HCT116 (cell line): ENCODE measurements at regions not wholly inside any gene's neighbourhood (a gene's known extent, or its start where the extent isn't known, plus 50 kb on each side); places are given as distances from the start of the nearest gene placed in this dataset.

Experiments
- ATAC-seq: fragments of 200-7000 bp; cut with Tn5 transposase; 2 replicates; pipeline ENCODE4 v1.9.1; 2020; ENCODE audit warnings: mild to moderate bottlenecking, moderate library complexity
- BruUV-seq: library from RNA; stranded (reverse); fragments of 400-500 nt; replicated peaks from 2 replicates; lab custom pipeline; 2021; lab: Mats Ljungman, UMichigan
- CTCF ChIA-PET: fragments of 300-600 bp; sonication (Branson Sonifier 250); formaldehyde crosslinking; loops from one replicate; lab custom pipeline; 2021; ENCODE audit warnings: antibody characterized with exemption; lab: Charles Lee
- POLR2A ChIA-PET: fragments of 300-600, 350-600 bp; sonication (Branson Sonifier 250); formaldehyde crosslinking; loops from one replicate; lab custom pipeline; 2021; ENCODE audit warnings: antibody characterized with exemption; lab: Charles Lee
- RAD21 ChIA-PET, 2 experiments: fragments of 300-600 bp; sonication (Branson Sonifier 250); formaldehyde crosslinking; loops; one replicate each; lab custom pipeline; 2023; ENCODE audit warnings: low total read pairs in 2 of 2; ENCODE audit not compliant: uncharacterized antibody in 2 of 2, unreplicated experiment in 2 of 2, low non-redundant PET in 1 of 2; lab: Charles Lee
- DNase-seq: peaks from one replicate; pipeline ENCODE4 v3.0.0-alpha.2; 2010; ENCODE audit warnings: low read depth, low spot score
- H2AFZ ChIP-seq: fragments of 200-600 bp; shearing (Covaris generic), sonication (generic); 2 replicates; pipeline ENCODE4 v1.6.1; 2017; ENCODE audit warnings: low read depth, mixed run types, mixed read lengths, antibody characterized with exemption, low read length; ENCODE audit not compliant: poor library complexity, severe bottlenecking
- H3K27ac ChIP-seq: 2 replicates; pipeline ENCODE4 v1.5.1; 2012; ENCODE audit warnings: low read depth, low read length
- H3K27me3 ChIP-seq: fragments of 200-600 bp; sonication (generic); 2 replicates; pipeline ENCODE4 v1.6.1; 2016; ENCODE audit warnings: mixed run types, low read length, mixed read lengths; ENCODE audit not compliant: insufficient read depth
- H3K36me3 ChIP-seq, 2 experiments: fragments of 200-500 bp in 1 of 2; fragments of 200-600 bp in 1 of 2; sonication (Bioruptor generic) in 1 of 2; sonication (generic) in 1 of 2; 2 replicates each; pipeline versions ENCODE4 v1.5.1 to v1.6.1; 2014 to 2016; ENCODE audit warnings: low read length in 2 of 2, inconsistent platforms in 1 of 2, mixed read lengths in 1 of 2, mixed run types in 1 of 2; ENCODE audit not compliant: insufficient read depth in 2 of 2, control insufficient read depth in 1 of 2
- H3K4me1 ChIP-seq, 2 experiments: fragments of 200-600 bp in 1 of 2; sonication (generic) in 1 of 2; 2 replicates each; pipeline versions ENCODE4 v1.5.1 to v1.6.1; 2012 to 2017; ENCODE audit warnings: low read length in 2 of 2, inconsistent platforms in 1 of 2, mild to moderate bottlenecking in 1 of 2, mixed read lengths in 1 of 2, mixed run types in 1 of 2, moderate library complexity in 1 of 2; ENCODE audit not compliant: insufficient read depth in 2 of 2, control insufficient read depth in 1 of 2
- H3K4me2 ChIP-seq: fragments of 200-600 bp; sonication (generic); 2 replicates; pipeline ENCODE4 v1.6.1; 2017; ENCODE audit warnings: mixed run types, low read length, mixed read lengths
- H3K4me3 ChIP-seq, 2 experiments: fragments of 200-600 bp in 1 of 2; sonication (generic) in 1 of 2; replicated peaks in 1 of 2; 2 replicates each; pipeline ENCODE4 v1.5.1; 2011 to 2016; ENCODE audit warnings: low read length in 2 of 2, control low read depth in 1 of 2, low read depth in 1 of 2, mild to moderate bottlenecking in 1 of 2, mixed read lengths in 1 of 2, mixed run types in 1 of 2
- H3K79me2 ChIP-seq: fragments of 200-600 bp; sonication (generic); 2 replicates; pipeline ENCODE4 v1.6.1; 2017; ENCODE audit warnings: mild to moderate bottlenecking, mixed run types, low read length, moderate library complexity, mixed read lengths; ENCODE audit not compliant: insufficient read depth
- H3K9ac ChIP-seq: fragments of 200-600 bp; sonication (generic); 2 replicates; pipeline ENCODE4 v1.6.1; 2016; ENCODE audit warnings: low read length, mixed read lengths
- H3K9me2 ChIP-seq: fragments of 200-600 bp; sonication (generic), shearing (Covaris generic); 2 replicates; pipeline ENCODE4 v1.6.1; 2017; ENCODE audit warnings: mixed run types, mild to moderate bottlenecking, moderate library complexity; ENCODE audit not compliant: insufficient read depth
- H3K9me3 ChIP-seq, 2 experiments: fragments of 200-500 bp in 1 of 2; fragments of 200-600 bp in 1 of 2; sonication (Bioruptor generic) in 1 of 2; sonication (generic) in 1 of 2; 2 replicates each; pipeline ENCODE4 v1.6.1; 2014 to 2017; ENCODE audit warnings: low read length in 2 of 2, mixed read lengths in 2 of 2, inconsistent platforms in 1 of 2, low read depth in 1 of 2, mild to moderate bottlenecking in 1 of 2, mixed run types in 1 of 2, moderate library complexity in 1 of 2; ENCODE audit not compliant: control insufficient read depth in 1 of 2, insufficient read depth in 1 of 2
- H4K20me1 ChIP-seq: fragments of 200-600 bp; sonication (generic), shearing (Covaris generic); 2 replicates; pipeline ENCODE4 v1.6.1; 2017; ENCODE audit warnings: mixed run types, mild to moderate bottlenecking, moderate library complexity; ENCODE audit not compliant: insufficient read depth
- CBX3 ChIP-seq: IDR thresholded peaks from 2 replicates; pipeline ENCODE4 v1.6.1; 2012; ENCODE audit warnings: low read depth
- CEBPB ChIP-seq: IDR thresholded peaks from 2 replicates; pipeline ENCODE4 v1.6.1; 2012; ENCODE audit warnings: low read depth
- EGR1 ChIP-seq: IDR thresholded peaks from 2 replicates; pipeline ENCODE4 v1.6.1; 2012; ENCODE audit warnings: low read depth
- ELF1 ChIP-seq: IDR thresholded peaks from 2 replicates; pipeline ENCODE4 v1.6.1; 2012; ENCODE audit warnings: low read depth, borderline replicate concordance
- EZH2 ChIP-seq: fragments of 200-600 bp; sonication (generic); IDR thresholded peaks from 2 replicates; pipeline ENCODE4 v1.6.1; 2017; ENCODE audit warnings: antibody characterized with exemption, mixed run types
- EZH2phosphoT487 ChIP-seq: fragments of 200-600 bp; IDR thresholded peaks from 2 replicates; pipeline ENCODE4 v1.6.1; 2018; ENCODE audit warnings: antibody characterized with exemption, borderline replicate concordance
- FOSL1 ChIP-seq: IDR thresholded peaks from 2 replicates; pipeline ENCODE4 v1.6.1; 2012; ENCODE audit warnings: low read depth
- POLR2A ChIP-seq: IDR thresholded peaks from 2 replicates; pipeline ENCODE4 v1.7.0; 2011; ENCODE audit warnings: borderline replicate concordance; ENCODE audit not compliant: insufficient read depth, insufficient read length; ENCODE audit errors: extremely low read depth
- POLR2AphosphoS5 ChIP-seq: IDR thresholded peaks from 2 replicates; pipeline ENCODE4 v1.6.1; 2011; ENCODE audit warnings: mild to moderate bottlenecking, low read depth, low read length, moderate library complexity
- SP1 ChIP-seq: IDR thresholded peaks from 2 replicates; pipeline ENCODE4 v1.6.1; 2012; ENCODE audit warnings: low read depth
- SRF ChIP-seq: IDR thresholded peaks from 2 replicates; pipeline ENCODE4 v1.6.1; 2012; ENCODE audit warnings: low read depth
- TCF7L2 ChIP-seq: IDR thresholded peaks from 2 replicates; pipeline ENCODE4 v1.7.0; 2011; ENCODE audit warnings: borderline replicate concordance, inconsistent platforms; ENCODE audit not compliant: insufficient read depth, insufficient read length; ENCODE audit errors: extremely low read depth
- YY1 ChIP-seq: IDR thresholded peaks from 2 replicates; pipeline ENCODE4 v1.6.1; 2011; ENCODE audit warnings: low read length, low read depth, moderate library complexity, mild to moderate bottlenecking; ENCODE audit not compliant: insufficient replicate concordance; ENCODE audit errors: extremely low read depth
- ZFX ChIP-seq: fragments of 450-650 bp; IDR thresholded peaks from 2 replicates; pipeline ENCODE4 v1.6.1; 2017
- ZNF274 ChIP-seq: fragments of 200-500 bp; sonication (Bioruptor generic); IDR thresholded peaks from 2 replicates; pipeline ENCODE4 v1.6.1; 2014; ENCODE audit warnings: mild to moderate bottlenecking, low read depth, low read length, inconsistent platforms
- intact Hi-C: fragments of 100-400 bp; cut with micrococcal nuclease; formaldehyde crosslinking; loops from 2 replicates; pipeline ENCODE4 v1.10.0; 2022
- TF ChIP-seq, protein P1 (sequence below): IDR thresholded peaks from 2 replicates; pipeline ENCODE4 v1.6.1; 2012
- TF ChIP-seq, protein P2 (sequence below), 3 experiments: fragments of 200-600 bp in 1 of 3; sonication (generic) in 1 of 3; IDR thresholded peaks in 2 of 3; conservative IDR thresholded peaks in 1 of 3; 2 replicates each; pipeline ENCODE4 v1.5.1; 2012 to 2017; ENCODE audit warnings: low read depth in 2 of 3, low read length in 2 of 3, antibody characterized with exemption in 1 of 3, borderline replicate concordance in 1 of 3, control low read depth in 1 of 3, mild to moderate bottlenecking in 1 of 3, mixed read lengths in 1 of 3, mixed run types in 1 of 3, moderate library complexity in 1 of 3; ENCODE audit not compliant: insufficient read depth in 1 of 3

- Histone ChIP-seq H3K9ac (no peak overlapping the region), H2AFZ (no peak overlapping the region), H3K9me2 (no peaks in the 10 kb centered on the region), H3K4me3 (no peak overlapping the region), H3K27ac (no peak overlapping the region), H3K79me2 (no peaks in the 10 kb centered on the region), H4K20me1 (no peaks in the 10 kb centered on the region), H3K9me3 (no peaks in the 10 kb centered on the region), H3K27me3 (no peaks in the 10 kb centered on the region), H3K4me2 (no peak overlapping the region), H3K36me3 (no peaks in the 10 kb centered on the region), H3K4me1 (no peaks in the 10 kb centered on the region)
- no peak for ATAC-seq
- no TSS peak for BruUV-seq
- TF ChIP-seq ZNF274 (no peak), ELF1 (no peak), SRF (no peak), ZFX (no peak), POLR2AphosphoS5 (no peak), EZH2 (no peak), EGR1 (no peak), YY1 (no peak)
- TF ChIP-seq, protein P1, sequence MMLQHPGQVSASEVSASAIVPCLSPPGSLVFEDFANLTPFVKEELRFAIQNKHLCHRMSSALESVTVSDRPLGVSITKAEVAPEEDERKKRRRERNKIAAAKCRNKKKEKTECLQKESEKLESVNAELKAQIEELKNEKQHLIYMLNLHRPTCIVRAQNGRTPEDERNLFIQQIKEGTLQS = no peak
- intact Hi-C loops = no loop called here
- DNase-seq = no peak
- ChIA-PET POLR2A (no interaction called here), RAD21 (no interaction called here), CTCF (no interaction called here)
Measured at GRCh38 chr3:117709108-117709507, 999.5 kb downstream of the TUSC7 start.

DNA sequence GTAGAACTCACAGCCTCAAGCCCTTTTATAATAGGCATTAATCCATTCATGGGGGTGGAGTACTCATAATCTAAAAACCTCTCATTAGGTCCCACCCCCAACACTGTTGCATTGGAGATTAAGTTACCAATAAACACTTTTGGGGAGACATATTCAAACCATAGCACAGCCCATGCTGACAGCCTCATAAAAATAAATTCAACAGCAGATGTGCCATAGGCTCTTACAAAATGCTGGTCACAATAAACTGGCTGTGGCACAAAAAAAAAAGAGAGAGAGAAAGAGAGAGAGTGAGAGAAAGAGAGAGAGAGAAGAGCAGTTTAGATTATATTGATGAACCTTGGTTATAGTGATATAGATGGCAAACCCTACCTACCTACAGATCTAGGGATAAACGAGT, 1000.9 kb downstream of the TUSC7 start:
- TF ChIP-seq EZH2 (no peak), EZH2phosphoT487 (no peak), CBX3 (no peak), POLR2A (no peak), EGR1 (no peak), TCF7L2 (no peak), YY1 (no peak), SP1 (no peak), CEBPB (no peak), FOSL1 (no peak)
- TF ChIP-seq, protein P1 = no peak
- TF ChIP-seq, protein P2, sequence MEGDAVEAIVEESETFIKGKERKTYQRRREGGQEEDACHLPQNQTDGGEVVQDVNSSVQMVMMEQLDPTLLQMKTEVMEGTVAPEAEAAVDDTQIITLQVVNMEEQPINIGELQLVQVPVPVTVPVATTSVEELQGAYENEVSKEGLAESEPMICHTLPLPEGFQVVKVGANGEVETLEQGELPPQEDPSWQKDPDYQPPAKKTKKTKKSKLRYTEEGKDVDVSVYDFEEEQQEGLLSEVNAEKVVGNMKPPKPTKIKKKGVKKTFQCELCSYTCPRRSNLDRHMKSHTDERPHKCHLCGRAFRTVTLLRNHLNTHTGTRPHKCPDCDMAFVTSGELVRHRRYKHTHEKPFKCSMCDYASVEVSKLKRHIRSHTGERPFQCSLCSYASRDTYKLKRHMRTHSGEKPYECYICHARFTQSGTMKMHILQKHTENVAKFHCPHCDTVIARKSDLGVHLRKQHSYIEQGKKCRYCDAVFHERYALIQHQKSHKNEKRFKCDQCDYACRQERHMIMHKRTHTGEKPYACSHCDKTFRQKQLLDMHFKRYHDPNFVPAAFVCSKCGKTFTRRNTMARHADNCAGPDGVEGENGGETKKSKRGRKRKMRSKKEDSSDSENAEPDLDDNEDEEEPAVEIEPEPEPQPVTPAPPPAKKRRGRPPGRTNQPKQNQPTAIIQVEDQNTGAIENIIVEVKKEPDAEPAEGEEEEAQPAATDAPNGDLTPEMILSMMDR (IDR thresholded peaks at IDR 0.05 in 2 of 3, conservative IDR thresholded peaks at IDR 0.05 in 1 of 3; ENCODE audit: borderline replicate concordance in 1 of 3, insufficient read depth in 1 of 3, low read depth in 2 of 3, low read length in 2 of 3) = no peak
- Histone ChIP-seq H3K4me3 (no peak overlapping the region), H3K36me3 (no peaks in the 10 kb centered on the region), H3K9ac (no peak overlapping the region), H3K9me2 (no peaks in the 10 kb centered on the region), H3K79me2 (no peaks in the 10 kb centered on the region), H3K27ac (no peak overlapping the region), H3K4me2 (no peak overlapping the region), H2AFZ (no peak overlapping the region), H4K20me1 (no peaks in the 10 kb centered on the region), H3K9me3 (no peaks in the 10 kb centered on the region), H3K4me1 (no peaks in the 10 kb centered on the region), H3K27me3 (no peaks in the 10 kb centered on the region; the same call in 1 of the 2 replicates)
- ChIA-PET RAD21 (no interaction called here), POLR2A (no interaction called here), CTCF (no interaction called here)
- BruUV-seq = no TSS peak
- DNase-seq (no peak), ATAC-seq (no peak)
- intact Hi-C loops = no loop called here
